RWPE1 (cell line): ENCODE measurements at regions not wholly inside any gene's neighbourhood (a gene's known extent, or its start where the extent isn't known, plus 50 kb on each side); places are given as distances from the start of the nearest gene placed in this dataset.

Source experiments
- CTCF ChIA-PET: fragments of 350-600 bp; sonication (Branson Sonifier 250); formaldehyde crosslinking; extraction: SDS; loops from one replicate; lab custom pipeline; 2021; lab: Yijun Ruan, JAX
- POLR2A ChIA-PET: fragments of 400-600 bp; formaldehyde crosslinking; extraction: SDS; loops from one replicate; lab custom pipeline; 2020; ENCODE audit warnings: antibody characterized with exemption; ENCODE audit not compliant: low non-redundant PET; lab: Yijun Ruan, JAX
- DNase-seq: peaks from one replicate; pipeline ENCODE4 v3.0.0; 2012; ENCODE audit warnings: low spot score
- H3K27ac ChIP-seq: fragments of 450-650 bp; 2 replicates; pipeline ENCODE4 v1.5.1; 2017
- TF ChIP-seq, protein P1 (sequence below): fragments of 450-650 bp; conservative IDR thresholded peaks from 2 replicates; pipeline ENCODE4 v1.5.1; 2017; ENCODE audit warnings: low read depth, mild to moderate bottlenecking

- CTCF ChIA-PET = no interaction called here
- no peak overlapping the region for H3K27ac ChIP-seq
- no peak for DNase-seq
- TF ChIP-seq, protein P1, sequence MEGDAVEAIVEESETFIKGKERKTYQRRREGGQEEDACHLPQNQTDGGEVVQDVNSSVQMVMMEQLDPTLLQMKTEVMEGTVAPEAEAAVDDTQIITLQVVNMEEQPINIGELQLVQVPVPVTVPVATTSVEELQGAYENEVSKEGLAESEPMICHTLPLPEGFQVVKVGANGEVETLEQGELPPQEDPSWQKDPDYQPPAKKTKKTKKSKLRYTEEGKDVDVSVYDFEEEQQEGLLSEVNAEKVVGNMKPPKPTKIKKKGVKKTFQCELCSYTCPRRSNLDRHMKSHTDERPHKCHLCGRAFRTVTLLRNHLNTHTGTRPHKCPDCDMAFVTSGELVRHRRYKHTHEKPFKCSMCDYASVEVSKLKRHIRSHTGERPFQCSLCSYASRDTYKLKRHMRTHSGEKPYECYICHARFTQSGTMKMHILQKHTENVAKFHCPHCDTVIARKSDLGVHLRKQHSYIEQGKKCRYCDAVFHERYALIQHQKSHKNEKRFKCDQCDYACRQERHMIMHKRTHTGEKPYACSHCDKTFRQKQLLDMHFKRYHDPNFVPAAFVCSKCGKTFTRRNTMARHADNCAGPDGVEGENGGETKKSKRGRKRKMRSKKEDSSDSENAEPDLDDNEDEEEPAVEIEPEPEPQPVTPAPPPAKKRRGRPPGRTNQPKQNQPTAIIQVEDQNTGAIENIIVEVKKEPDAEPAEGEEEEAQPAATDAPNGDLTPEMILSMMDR = no peak
- POLR2A ChIA-PET = no interaction called here
Observed at GRCh38 chr1:190963321-190963720, 485.7 kb upstream of the BRINP3 start.

DNA sequence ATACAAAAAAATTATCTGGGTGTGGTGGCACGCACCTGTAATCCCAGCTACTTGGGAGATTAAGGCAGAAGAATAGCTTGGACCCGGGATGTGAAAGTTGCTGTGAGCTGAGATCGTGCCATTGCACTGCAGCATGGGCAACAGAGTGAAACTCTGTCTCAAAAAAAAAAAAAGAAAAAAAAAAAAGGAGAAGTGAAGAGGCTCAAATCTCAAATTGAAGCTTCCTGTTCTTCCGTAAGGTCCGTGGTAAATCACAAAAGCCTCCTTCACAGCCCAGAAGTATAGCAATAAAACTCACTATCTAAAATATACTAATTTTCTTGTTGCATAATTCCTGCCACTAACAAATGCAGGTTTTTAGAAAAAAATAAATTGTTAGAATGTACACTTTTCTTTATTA lies 498.2 kb upstream of the BRINP3 start:
- CTCF ChIA-PET = interaction anchor here (0.7 kb wide), 2 partner anchors 48 to 403 kb away, joined by 3 to 5 read pairs; no protein-coding TSS in a partner anchor
- no peak for DNase-seq

DNA sequence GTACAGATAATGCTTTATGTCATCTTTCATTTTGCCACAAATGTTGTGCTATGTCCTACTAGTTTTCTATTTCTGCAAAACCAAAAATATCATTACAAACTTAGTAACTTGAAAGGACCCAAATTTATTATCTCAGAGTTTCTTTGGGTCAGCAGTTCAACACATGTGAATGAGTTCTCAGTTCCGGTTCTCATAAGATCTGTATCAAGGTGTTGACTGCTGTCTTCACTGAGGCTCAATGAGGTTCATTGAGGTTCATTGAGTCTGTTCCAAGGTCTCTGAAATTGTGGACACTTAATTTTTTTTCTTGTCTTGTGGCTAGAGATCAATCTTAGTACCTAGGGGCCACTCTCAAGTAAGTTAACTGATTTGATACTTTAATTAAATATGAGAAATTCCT lies 525.1 kb upstream of the BRINP3 start:
- DNase-seq = no peak
- CTCF ChIA-PET = no interaction called here
- POLR2A ChIA-PET = no interaction called here
- H3K27ac ChIP-seq = no peak overlapping the region
- TF ChIP-seq, protein P1 = no peak

More for the DNA sequence above, 498.2 kb upstream of the BRINP3 start:
- TF ChIP-seq, protein P1 = no peak
- POLR2A ChIA-PET = no interaction called here
- H3K27ac ChIP-seq = no peak overlapping the region

- H3K27ac ChIP-seq = no peak overlapping the region
- TF ChIP-seq, protein P1 = no peak
- DNase-seq = no peak
- ChIA-PET POLR2A (no interaction called here), CTCF (interaction anchor here (0.6 kb wide), 1 partner anchor 396 kb away, joined by 3 read pairs; no protein-coding TSS in a partner anchor)
Observed at GRCh38 chr1:191016765-191017164, 539.1 kb upstream of the BRINP3 start.

DNA sequence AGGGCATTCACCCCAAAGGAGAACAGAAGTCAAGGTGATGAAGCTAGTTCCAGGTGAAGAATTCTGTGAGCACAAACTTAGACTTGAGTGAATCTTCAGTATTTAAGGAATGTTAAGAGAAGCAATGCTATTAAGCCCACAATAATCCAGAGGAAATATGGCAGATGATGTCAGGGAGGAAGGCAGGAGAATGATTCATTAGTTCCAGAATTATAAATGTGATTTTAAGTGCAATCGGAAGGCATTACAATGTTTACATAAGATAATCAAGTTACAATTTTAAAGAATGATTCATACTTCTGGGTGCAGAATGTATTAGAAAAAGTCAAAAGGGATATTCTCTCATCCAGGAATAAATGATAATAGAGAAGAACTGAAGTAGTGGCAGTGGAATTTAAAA lies 545.2 kb upstream of the BRINP3 start:
- peak; percentile 69 for DNase-seq
- TF ChIP-seq, protein P1 = no peak
- H3K27ac ChIP-seq = no peak overlapping the region
- ChIA-PET CTCF (no interaction called here), POLR2A (no interaction called here)

DNA sequence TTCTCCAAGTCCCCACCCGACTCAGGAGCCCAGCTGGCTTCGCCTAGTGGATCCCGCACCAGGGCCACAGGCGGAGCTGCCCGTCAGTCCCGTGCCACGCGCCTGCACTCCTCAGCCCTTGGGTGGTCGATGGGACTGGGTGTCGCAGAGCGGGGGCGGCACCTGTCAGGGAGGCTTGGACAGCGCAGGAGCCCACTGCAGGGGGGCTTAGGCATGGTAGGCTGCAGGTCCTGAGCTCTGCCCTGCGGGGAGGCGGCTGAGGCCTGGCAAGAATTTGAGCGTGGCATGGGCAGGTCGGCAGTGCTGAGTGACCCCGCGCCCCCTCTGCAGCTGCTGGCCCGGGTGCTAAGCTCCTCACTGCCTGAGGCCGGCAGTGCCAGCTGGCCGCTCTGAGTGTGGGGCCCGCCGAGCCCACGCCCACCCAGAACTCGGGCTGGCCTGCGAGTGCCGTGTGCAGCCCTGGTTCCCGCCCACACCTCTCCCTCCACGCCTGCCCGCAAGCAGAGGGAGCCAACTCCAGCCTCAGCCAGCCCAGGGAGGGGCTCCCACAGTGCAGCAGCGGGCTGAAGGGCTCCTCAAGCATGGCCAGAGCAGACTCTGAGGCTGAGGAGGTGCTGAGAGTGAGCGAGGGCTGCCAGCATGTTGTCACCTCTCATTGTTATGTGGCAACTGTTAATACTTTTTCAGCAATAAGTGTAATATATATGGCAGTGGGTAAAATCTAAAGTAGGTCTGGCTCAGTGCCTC lies 548.4 kb upstream of the BRINP3 start:
- TF ChIP-seq, protein P1 = no peak
- ChIA-PET CTCF (no interaction called here), POLR2A (no interaction called here)
- no peak for DNase-seq
- no peak overlapping the region for H3K27ac ChIP-seq
